ENCODE measurements at regions not wholly inside any gene's neighbourhood (a gene's known extent, or its start where the extent isn't known, plus 50 kb on each side); places are given as distances from the start of the nearest gene placed in this dataset.
A peak's percentile ranks its signal among the peaks of the same experiment; 100 is the strongest.

GRCh38 chr13:50684366-50684765, 159.1 kb downstream of the DLEU7 start:
- no peak for DNase-seq (ENCODE audit: low read depth)

GRCh38 chr13:50685491-50685890, 158.0 kb downstream of the DLEU7 start:
- no peak for DNase-seq (ENCODE audit: low read depth)

- DNase-seq (ENCODE audit: low read depth): no peak
Observed at GRCh38 chr13:50685956-50686355, 157.5 kb downstream of the DLEU7 start.

GRCh38 chr13:50686551-50686950, 156.9 kb downstream of the DLEU7 start:
- no peak for DNase-seq (ENCODE audit: low read depth)

- no peak for DNase-seq (ENCODE audit: low read depth)
Observed at GRCh38 chr13:50687545-50687944, 155.9 kb downstream of the DLEU7 start.

GRCh38 chr13:50690006-50690405, 153.5 kb downstream of the DLEU7 start:
- DNase-seq (ENCODE audit: low read depth): no peak

- DNase-seq (ENCODE audit: low read depth): no peak
Observed at GRCh38 chr13:50691176-50691680, 152.3 kb downstream of the DLEU7 start.

GRCh38 chr13:50691681-50692263, 151.7 kb downstream of the DLEU7 start:
- DNase-seq (ENCODE audit: low read depth): peak; percentile 53

- DNase-seq (ENCODE audit: low read depth): no peak
Observed at GRCh38 chr13:50692396-50692915, 151.0 kb downstream of the DLEU7 start.

GRCh38 chr13:50693727-50694126, 149.8 kb downstream of the DLEU7 start:
- DNase-seq (ENCODE audit: low read depth): peak; percentile 17

- DNase-seq (ENCODE audit: low read depth): no peak
Observed at GRCh38 chr13:50697746-50698539, 145.5 kb downstream of the DLEU7 start.

- no peak for DNase-seq (ENCODE audit: low read depth)
Observed at GRCh38 chr13:50699874-50700663, 143.4 kb downstream of the DLEU7 start.

- no peak for DNase-seq (ENCODE audit: low read depth)
Observed at GRCh38 chr13:50700664-50701305, 142.7 kb downstream of the DLEU7 start.

GRCh38 chr13:50701469-50701868, 142.0 kb downstream of the DLEU7 start:
- no peak for DNase-seq (ENCODE audit: low read depth)

- no peak for DNase-seq (ENCODE audit: low read depth)
Observed at GRCh38 chr13:50706505-50706904, 137.0 kb downstream of the DLEU7 start.

- DNase-seq (ENCODE audit: low read depth): no peak
Observed at GRCh38 chr13:50707628-50708027, 135.9 kb downstream of the DLEU7 start.

- no peak for DNase-seq (ENCODE audit: low read depth)
Observed at GRCh38 chr13:50708461-50708860, 135.0 kb downstream of the DLEU7 start.

GRCh38 chr13:50709058-50709457, 134.4 kb downstream of the DLEU7 start:
- no peak for DNase-seq (ENCODE audit: low read depth)

GRCh38 chr13:50711131-50711815, 132.2 kb downstream of the DLEU7 start:
- DNase-seq (ENCODE audit: low read depth): no peak

- DNase-seq (ENCODE audit: low read depth): no peak
Observed at GRCh38 chr13:50711996-50712395, 131.5 kb downstream of the DLEU7 start.

GRCh38 chr13:50712456-50712855, 131.0 kb downstream of the DLEU7 start:
- no peak for DNase-seq (ENCODE audit: low read depth)

All from ELR (cell line).